ENCODE measurements at regions not wholly inside any gene's neighbourhood (a gene's known extent, or its start where the extent isn't known, plus 50 kb on each side); places are given as distances from the start of the nearest gene placed in this dataset.

DNA sequence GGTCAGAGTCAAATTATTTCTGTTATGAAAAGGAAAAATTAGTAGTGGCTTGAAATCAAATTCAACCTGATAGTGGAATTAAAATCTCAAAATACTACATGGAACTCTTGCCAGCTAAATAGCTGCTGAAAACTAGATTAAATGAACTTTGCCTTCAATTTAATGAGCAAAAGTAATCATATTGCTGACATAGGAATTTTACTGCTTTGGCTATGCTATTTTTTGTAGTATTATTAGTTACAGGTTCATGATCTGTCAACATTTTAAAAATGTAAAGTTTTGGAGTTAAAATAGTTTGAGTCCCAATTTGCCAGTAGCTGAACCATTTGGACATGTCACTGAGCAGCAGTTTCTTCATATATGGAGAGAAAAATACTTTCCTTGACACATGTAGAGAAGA lies 81.4 kb downstream of the RERGL start:
- Histone ChIP-seq H3K36me3 (no peaks in the 10 kb centered on the region), H3K4me3 (no peak overlapping the region), H3K27me3 (no peaks in the 10 kb centered on the region), H3K9me3 (no peaks in the 10 kb centered on the region)
- no peak for DNase-seq

DNA sequence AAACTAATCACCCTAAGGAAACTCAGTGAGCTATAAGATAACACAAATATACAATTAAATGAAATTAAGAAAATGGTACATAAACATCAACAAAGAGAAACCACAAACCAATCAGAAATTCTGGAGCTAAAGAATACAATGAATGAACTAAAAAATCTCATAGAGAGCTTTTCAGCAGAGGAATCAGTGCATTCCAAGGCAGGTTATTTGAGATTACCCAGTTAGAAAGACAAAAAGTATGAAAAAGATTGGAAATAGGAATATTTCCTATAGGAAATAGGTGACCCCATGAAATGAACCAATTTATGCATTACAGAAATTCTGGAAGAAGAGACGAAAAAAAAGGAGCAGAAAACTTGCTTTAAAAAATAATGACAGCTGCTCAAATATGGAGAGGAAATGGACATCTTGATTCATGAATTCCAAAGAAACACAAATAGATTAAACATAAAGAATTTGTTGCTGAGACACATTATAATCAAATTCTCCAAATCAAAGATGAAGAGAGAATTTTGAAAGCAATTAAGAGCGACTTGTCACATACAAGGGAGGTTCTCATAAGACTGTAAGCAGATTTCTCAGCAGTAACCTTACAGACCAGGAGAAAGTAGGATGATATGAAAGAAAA lies 90.7 kb downstream of the RERGL start:
- Histone ChIP-seq H3K27me3 (0 out of 2 replicates have a peak, but pooled peaks cover under 1% of the 10 kb centered on the region), H3K4me3 (no peak overlapping the region)

DNA sequence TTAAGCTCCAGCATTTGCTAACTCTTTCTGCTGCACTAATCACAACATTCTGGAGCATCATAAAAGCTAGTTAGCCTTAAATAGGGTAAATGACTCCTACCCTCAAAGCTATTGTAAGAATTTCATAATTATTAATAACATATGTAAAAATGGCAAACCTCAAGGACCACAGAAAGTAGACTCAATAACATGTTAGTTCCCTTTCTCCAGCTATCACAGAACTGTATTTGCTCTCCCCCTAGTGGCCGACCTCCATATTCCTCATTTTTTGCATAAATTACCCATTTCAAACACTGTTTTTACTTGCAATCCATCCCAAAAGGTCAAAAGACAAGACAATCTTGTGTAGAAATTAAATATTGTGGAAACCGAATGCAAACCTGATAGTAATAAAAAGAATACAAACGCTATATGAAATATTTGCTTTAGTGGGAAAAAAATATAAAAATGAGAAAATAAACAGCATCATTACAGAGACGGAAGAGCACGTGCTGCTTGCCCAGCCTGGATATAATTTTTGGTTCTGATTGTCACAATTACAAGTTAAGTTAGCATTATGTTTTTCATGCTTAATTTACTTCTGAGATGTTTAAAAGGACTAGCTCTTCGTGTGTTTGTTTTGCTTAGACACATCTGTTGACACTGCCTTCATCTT lies 97.9 kb downstream of the RERGL start:
- Histone ChIP-seq H3K27me3 (peaks cover 4% of the 10 kb centered on the region; the same call in 1 of the 2 replicates), H3K9me3 (no peaks in the 10 kb centered on the region), H3K4me3 (no peak overlapping the region), H3K36me3 (no peaks in the 10 kb centered on the region)
- DNase-seq, result peak; percentile 9

More for the DNA sequence above, 90.7 kb downstream of the RERGL start:
- Histone ChIP-seq H3K36me3 (no peaks in the 10 kb centered on the region), H3K9me3 (no peaks in the 10 kb centered on the region; the same call in 1 of the 2 replicates)
- DNase-seq, result no peak

DNA sequence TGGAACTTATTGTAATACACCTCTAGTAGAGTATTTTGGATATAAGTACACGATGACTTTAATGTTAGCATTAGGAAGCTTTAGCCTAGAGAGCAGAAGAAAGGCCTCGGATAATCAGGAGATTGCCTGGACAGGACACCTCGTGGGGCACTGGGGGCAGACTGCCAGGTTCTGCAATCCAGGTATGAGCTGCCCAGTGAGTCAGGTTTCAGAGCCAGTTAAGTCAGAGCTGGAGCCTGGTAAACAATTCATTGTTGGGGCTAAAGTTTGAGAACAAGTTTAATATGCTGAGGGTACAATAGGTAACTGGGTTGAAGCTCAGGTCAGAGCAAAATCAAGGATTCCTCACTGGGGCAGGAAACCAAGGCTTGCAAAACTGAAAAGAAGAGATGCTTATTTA lies 107.4 kb downstream of the RERGL start:
- Histone ChIP-seq H3K36me3 (no peaks in the 10 kb centered on the region), H3K9me3 (no peaks in the 10 kb centered on the region), H3K4me3 (no peak overlapping the region), H3K27me3 (peaks cover 7% of the 10 kb centered on the region)
- no peak for DNase-seq

DNA sequence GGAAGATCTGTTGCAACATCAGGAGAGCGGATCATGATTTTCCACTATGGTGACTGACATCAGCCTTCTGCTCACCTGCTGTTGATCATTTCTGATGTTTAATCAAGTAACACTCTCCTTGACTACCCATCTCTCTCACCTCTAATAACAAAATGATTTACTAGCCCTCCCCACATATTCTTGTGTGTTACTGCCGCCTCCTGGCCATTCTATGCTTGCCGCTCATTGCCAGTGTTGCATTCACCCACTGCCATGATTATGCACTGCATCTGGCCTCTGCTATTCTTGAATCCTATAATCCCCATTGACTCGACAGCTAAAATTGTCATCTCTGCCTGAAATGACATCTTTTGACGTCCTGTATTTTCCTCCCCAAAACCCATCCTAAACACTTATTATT lies 113.8 kb downstream of the RERGL start:
- no peak overlapping the region for H3K4me3 ChIP-seq
- no peaks in the 10 kb centered on the region for H3K9me3 ChIP-seq
- H3K36me3 ChIP-seq, result no peaks in the 10 kb centered on the region
- peaks cover 7% of the 10 kb centered on the region for H3K27me3 ChIP-seq
- DNase-seq, result no peak

DNA sequence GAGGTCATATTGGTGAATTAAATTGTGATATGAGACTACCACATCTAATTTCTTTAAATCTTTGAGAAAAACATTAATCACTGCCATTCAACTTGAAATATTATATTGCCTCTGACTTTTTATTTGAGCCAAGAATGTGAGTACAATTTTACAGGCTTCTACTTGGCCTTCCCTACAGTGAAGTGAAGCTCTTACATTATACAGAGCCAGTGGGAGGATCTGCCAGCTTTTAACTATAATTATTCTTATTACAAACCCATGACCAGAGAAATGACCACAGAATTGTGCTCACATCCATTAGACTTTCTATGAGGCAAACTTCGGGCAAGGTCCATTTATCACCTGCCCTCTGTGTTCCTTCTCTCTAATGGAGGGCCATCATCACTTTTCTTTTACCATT lies 114.2 kb downstream of the RERGL start:
- no peaks in the 10 kb centered on the region for H3K9me3 ChIP-seq
- no peak for DNase-seq
- H3K36me3 ChIP-seq, result no peaks in the 10 kb centered on the region
- no peak overlapping the region for H3K4me3 ChIP-seq
- peaks cover 3% of the 10 kb centered on the region for H3K27me3 ChIP-seq

DNA sequence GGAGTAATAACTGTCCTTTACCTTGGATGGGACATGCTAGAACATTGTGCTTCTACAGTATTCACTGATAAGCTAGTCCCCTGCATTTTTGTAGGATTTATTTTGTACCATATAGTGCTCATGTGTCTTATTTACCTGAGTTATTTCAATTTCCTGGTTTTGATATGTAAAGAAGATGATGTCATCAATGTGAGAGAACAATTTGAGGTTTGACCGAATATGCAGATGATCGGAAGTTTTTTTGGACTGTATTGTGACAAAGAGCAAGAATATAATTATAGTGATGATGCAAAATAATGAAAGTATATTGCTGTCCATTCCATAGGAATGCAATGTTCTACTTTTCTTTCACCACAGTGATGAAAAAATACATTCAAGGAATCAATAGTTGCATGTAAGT lies 114.8 kb downstream of the RERGL start:
- no peak for DNase-seq
- Histone ChIP-seq H3K9me3 (no peaks in the 10 kb centered on the region), H3K4me3 (no peak overlapping the region), H3K36me3 (no peaks in the 10 kb centered on the region), H3K27me3 (no peaks in the 10 kb centered on the region; the same call in none of the 2 replicates)

DNA sequence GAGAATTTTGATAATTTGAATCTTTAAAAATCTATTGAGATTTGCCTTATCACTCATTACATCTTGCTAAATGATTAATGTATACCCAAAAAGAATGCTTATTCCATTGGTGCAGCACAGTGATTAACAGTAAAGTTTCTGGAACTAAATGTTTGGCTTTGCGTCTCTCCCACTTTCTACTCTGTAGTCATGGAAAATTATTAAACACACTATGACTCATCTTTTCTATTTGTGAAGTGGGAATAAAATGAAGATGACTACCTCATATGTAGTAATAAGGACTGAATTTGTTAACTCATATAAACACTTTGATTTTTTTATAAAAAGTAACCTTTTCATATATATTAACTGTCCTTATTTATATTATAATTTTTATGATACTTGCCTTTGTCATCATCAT lies 118.1 kb downstream of the RERGL start:
- H3K4me3 ChIP-seq, result no peak overlapping the region
- no peak for DNase-seq
- H3K9me3 ChIP-seq, result no peaks in the 10 kb centered on the region

DNA sequence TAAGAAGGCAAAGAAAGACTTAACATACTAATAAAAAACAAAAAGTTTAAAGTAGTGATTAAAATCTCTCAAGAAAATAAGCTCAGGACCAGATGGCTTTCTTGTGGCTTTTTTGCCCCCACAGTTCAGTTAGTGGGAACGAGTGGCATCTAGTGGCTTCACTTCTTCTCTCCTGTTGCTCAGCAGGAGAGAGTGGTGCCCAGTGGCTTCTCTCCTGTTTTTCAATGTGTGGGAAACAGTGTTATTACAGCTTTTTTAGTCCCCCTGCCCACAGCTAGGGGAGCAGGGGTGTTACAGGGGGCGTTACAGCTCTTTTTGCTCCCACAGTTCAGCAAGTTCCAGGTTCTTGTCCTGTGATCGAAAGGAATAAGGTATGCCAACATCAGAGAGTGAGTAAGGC lies 135.2 kb downstream of the RERGL start:
- Histone ChIP-seq H3K9me3 (no peaks in the 10 kb centered on the region), H3K4me3 (no peak overlapping the region), H3K36me3 (no peaks in the 10 kb centered on the region), H3K27me3 (no peaks in the 10 kb centered on the region)
- DNase-seq, result no peak

More for the DNA sequence above, 118.1 kb downstream of the RERGL start:
- H3K36me3 ChIP-seq, result no peaks in the 10 kb centered on the region
- H3K27me3 ChIP-seq, result no peaks in the 10 kb centered on the region

DNA sequence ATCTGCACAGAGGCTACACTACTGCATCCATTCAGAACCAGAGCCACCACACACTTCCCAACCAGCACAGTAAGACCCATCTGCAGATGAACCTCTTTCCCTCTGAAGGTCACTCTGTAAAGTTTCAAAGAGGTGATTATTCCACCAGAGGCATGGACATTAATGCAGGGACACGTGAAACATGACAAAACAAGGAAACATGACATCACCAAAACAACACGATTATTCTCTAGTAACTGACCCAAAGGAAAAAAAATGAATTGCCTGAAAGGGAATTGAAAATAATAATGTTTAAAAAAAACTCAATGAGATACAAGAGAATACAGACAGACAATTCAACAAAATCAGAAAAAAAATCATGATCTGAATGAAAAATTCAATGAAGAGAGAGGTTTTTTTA lies 139.1 kb downstream of the RERGL start:
- DNase-seq, result no peak
- H3K4me3 ChIP-seq, result no peak overlapping the region
- no peaks in the 10 kb centered on the region; the same call in 1 of the 2 replicates for H3K36me3 ChIP-seq
- H3K27me3 ChIP-seq, result peaks cover 2% of the 10 kb centered on the region; the same call in 1 of the 2 replicates
- H3K9me3 ChIP-seq, result no peaks in the 10 kb centered on the region

DNA sequence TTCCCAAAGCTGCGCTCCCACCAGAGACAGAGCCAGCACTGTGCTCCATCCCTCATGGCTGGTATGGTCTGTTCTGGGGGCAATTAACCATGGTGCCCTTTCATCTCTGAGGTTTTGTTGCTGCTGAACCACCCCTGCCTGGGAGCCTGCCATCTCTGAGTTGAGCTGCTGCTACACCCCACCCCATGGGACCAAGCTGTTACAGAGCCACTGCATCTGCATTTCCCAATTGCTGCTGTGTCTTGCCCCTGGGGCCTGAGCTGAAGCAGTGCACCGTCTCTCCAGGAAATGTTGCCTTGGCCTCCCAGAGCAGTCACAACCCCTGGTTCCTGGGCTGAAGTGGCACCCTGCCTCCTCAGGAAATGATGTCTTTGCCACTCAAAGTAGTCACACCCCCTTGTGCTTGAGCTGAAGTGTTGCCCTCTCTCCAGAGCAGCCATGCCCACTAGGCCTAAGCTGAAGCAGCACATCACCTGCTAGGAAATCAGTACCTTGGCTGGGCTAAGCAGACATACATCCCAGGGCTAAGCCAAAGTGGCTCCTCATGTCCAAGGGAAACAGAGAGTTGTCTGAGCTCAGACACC lies 140.3 kb downstream of the RERGL start:
- Histone ChIP-seq H3K36me3 (no peaks in the 10 kb centered on the region; the same call in 1 of the 2 replicates), H3K4me3 (no peak overlapping the region), H3K9me3 (no peaks in the 10 kb centered on the region), H3K27me3 (peaks cover 2% of the 10 kb centered on the region; the same call in 1 of the 2 replicates)
- no peak for DNase-seq

DNA sequence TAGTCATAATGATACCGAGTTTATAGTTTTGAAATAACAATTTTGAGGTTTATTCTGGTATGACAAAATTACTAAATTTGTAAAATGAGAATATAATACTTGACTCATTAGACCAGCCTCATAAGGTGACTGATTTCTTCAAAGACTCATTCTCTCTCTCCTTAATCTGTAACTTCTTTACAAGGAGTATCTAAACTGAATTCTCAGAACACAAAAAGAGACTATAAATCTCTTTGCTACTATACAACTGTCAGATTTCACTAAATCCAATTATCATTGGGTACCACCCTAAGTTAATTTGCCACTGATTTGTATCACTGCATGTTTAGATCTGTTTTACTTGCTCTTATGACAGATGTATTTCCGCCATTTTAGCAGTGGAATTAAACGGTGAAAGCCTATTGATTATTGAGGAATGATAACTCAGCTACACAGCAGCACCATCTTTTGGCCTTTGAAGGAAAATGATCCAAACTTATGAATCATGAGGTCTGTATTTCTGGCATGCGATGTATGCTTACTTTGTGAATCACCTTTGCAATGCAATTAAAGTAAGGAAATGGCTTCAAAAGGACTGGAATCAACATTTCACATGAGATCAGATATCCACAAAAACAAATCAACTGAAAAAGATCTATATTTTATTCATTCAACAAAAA lies 161.2 kb downstream of the RERGL start:
- Histone ChIP-seq H3K36me3 (no peaks in the 10 kb centered on the region), H3K9me3 (no peaks in the 10 kb centered on the region), H3K4me3 (no peak overlapping the region), H3K27me3 (no peaks in the 10 kb centered on the region)
- DNase-seq, result no peak

DNA sequence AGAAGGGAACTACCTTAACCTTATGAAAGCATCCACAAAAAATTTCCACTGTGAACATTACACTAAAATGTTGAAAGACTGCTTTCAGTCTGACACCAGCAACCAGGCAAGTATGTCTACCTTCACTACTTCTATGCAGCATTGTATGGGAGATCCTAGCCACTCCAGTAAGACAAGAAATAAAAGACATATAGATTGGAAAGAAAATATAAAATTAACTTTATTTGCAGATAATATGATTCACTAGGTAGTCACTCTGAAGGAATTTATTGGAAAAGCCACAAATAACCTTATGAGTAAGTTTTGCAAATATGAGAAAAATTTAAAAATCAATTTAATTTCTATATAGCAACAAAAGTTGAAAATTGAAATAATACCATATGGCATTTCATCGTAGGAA lies 172.0 kb downstream of the RERGL start:
- Histone ChIP-seq H3K27me3 (no peaks in the 10 kb centered on the region), H3K36me3 (no peaks in the 10 kb centered on the region), H3K9me3 (peaks cover 4% of the 10 kb centered on the region), H3K4me3 (no peak overlapping the region)
- DNase-seq, result no peak

DNA sequence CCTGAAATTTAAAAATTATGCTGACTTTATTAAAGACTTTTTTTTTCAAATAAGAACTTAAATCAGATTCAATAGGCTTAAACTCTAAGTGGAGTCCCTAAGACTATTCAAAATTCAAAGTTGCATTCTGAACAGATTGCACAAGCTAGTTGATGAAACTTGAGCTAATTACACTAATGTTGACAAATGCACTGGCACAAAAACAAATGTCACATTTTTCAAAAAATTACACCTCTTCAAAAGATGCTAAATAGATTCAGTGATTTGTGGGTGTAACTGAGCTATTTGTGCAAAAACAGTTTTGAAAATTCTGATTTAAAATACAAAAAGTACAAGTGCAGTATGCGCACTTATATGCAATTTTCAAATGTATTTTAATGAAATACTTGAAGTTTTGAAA lies 205.4 kb downstream of the RERGL start:
- H3K9me3 ChIP-seq, result no peaks in the 10 kb centered on the region
- no peaks in the 10 kb centered on the region for H3K36me3 ChIP-seq
- no peaks in the 10 kb centered on the region for H3K27me3 ChIP-seq
- H3K4me3 ChIP-seq, result no peak overlapping the region
- no peak for DNase-seq

DNA sequence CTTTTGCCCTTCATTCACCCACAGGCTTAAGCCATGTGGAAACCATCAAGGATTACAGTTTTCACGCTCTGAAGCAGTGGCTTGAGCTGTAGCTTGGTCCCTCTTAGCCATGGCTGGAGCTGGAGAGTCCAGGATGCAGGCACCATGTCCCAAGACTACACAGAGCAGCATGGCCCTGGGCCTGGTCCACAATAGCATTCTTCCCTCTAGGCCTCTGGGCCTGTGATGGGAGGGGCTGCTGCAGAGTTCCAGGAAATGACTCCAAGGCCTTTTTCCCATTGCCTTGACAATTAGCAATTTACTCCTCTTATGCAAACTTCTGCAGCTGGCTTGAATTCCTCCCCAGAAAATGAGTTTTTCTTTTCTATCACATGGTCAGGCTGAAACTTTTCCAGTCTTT lies 211.3 kb downstream of the RERGL start:
- no peaks in the 10 kb centered on the region for H3K36me3 ChIP-seq

DNA sequence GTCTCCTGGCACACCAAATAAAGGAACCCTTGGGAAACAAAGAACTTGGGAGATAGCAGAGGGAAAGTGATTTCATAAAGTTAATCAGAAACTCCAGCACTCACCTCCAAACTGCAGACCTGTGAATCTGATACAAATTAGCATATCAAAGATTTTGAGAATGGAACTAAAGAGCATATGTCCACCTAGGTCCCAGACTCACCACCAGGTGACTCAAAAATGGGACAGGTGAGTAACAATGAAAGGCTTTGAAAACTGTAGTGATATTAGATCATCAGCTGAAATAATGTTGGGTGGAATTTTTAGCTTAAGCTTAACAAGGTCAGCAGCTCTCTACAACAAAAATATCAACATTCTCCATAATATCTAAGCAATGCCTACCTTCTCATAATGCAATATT lies 214.8 kb downstream of the RERGL start:
- no peak overlapping the region for H3K4me3 ChIP-seq
- H3K9me3 ChIP-seq, result no peaks in the 10 kb centered on the region
- no peak for DNase-seq
- H3K27me3 ChIP-seq, result 0 out of 2 replicates have a peak, but pooled peaks cover 4% of the 10 kb centered on the region
- no peaks in the 10 kb centered on the region for H3K36me3 ChIP-seq

More for the DNA sequence above, 211.3 kb downstream of the RERGL start:
- H3K4me3 ChIP-seq, result no peak overlapping the region
- DNase-seq, result no peak
- H3K9me3 ChIP-seq, result no peaks in the 10 kb centered on the region
- H3K27me3 ChIP-seq, result 0 out of 2 replicates have a peak, but pooled peaks cover 4% of the 10 kb centered on the region

DNA sequence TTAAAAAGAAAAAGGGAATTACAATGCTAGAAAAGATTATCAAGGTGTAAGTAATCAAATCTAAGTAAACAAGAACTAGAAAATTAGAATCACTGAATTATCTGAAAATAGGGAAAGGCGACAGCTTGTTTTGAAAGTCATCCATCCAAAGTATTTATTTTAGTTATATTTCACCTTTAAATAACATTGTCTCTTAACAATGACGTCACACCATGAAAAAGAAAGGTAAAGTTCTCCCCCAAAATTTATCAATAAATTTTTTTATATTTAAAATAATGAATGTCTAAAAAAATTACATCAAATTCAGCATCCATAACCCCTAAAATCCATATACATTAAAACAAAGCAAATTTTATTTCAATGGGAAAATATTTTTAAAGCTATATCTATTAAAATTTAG lies 223.2 kb downstream of the RERGL start:
- DNase-seq, result no peak
- Histone ChIP-seq H3K4me3 (no peak overlapping the region), H3K27me3 (no peaks in the 10 kb centered on the region), H3K36me3 (no peaks in the 10 kb centered on the region), H3K9me3 (no peaks in the 10 kb centered on the region)

Measured in MG63 (cell line).